ENCODE measurements at regions not wholly inside any gene's neighbourhood (a gene's known extent, or its start where the extent isn't known, plus 50 kb on each side); places are given as distances from the start of the nearest gene placed in this dataset.

DNA sequence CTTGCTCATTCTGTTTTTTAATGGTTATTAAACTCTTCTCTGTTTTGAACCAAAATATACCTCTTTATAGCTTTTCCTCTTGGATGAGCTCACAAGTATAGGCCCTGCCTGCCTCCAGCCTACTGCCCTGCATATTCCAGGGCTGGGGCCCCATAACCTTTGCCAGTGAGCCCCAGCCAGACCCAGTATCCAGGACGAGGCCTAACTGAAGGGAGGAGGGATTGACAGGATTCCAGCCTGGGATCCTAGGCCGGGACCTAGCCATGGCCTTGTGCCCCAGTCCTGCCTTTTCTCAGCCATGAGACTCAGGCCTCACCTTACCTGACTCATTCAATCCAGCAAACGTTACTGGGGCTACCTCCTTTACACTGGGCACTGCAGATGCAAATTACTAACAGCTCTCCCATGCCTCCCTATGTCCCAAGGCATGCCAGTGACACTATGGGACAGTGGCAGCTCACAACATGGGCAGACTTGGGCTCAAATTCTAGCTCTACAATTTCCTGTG lies 159.2 kb downstream of the DDX1 start:
- TF ChIP-seq, protein P1, sequence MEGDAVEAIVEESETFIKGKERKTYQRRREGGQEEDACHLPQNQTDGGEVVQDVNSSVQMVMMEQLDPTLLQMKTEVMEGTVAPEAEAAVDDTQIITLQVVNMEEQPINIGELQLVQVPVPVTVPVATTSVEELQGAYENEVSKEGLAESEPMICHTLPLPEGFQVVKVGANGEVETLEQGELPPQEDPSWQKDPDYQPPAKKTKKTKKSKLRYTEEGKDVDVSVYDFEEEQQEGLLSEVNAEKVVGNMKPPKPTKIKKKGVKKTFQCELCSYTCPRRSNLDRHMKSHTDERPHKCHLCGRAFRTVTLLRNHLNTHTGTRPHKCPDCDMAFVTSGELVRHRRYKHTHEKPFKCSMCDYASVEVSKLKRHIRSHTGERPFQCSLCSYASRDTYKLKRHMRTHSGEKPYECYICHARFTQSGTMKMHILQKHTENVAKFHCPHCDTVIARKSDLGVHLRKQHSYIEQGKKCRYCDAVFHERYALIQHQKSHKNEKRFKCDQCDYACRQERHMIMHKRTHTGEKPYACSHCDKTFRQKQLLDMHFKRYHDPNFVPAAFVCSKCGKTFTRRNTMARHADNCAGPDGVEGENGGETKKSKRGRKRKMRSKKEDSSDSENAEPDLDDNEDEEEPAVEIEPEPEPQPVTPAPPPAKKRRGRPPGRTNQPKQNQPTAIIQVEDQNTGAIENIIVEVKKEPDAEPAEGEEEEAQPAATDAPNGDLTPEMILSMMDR (IDR thresholded peaks at IDR 0.05; ENCODE audit: low read depth, low read length), result no peak
- Histone ChIP-seq H2AFZ (ENCODE audit: low read depth, low read length) (no peak overlapping the region), H3K79me2 (ENCODE audit: low read length) (no peaks in the 10 kb centered on the region), H3K4me1 (ENCODE audit: low read length) (peaks cover 18% of the 10 kb centered on the region), H3K36me3 (replicated peaks; ENCODE audit: low read depth, low read length) (no peaks in the 10 kb centered on the region), H3K27me3 (ENCODE audit: low read depth, low read length) (no peaks in the 10 kb centered on the region), H3K9ac (ENCODE audit: low read length) (no peak overlapping the region), H3K4me2 (ENCODE audit: low read length) (no peak overlapping the region), H3K9me3 (ENCODE audit: insufficient read depth, low read length) (no peaks in the 10 kb centered on the region), H3K27ac (ENCODE audit: low read length) (no peak overlapping the region), H3K4me3 (ENCODE audit: low read length) (no peak overlapping the region), H4K20me1 (ENCODE audit: insufficient read depth, low read length) (no peaks in the 10 kb centered on the region)

DNA sequence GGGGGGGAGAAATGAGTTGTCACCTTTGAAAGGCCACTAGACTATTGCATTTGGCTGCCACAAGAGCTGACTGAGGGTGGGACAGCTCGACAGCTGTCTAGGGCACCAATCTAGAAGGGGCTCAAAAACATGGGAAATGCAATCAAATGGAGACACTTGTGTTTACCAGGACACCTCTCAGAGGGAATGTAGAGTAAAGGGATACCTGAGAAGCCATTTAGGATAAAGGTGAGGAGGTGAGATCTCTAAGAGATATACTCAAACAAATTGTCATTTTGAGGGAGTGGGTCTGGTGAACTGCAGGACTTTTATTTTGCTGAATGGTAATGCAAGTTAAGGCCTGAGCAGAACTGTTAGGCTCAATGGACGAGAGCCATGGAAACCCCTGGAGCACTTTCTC lies 159.8 kb downstream of the DDX1 start:
- TF ChIP-seq, protein P1 (IDR thresholded peaks at IDR 0.05; ENCODE audit: low read depth, low read length), result no peak
- TF ChIP-seq EZH2phosphoT487 (IDR thresholded peaks at IDR 0.05; ENCODE audit: low read depth), result no peak
- H3K27me3 ChIP-seq (ENCODE audit: low read depth, low read length), result no peaks in the 10 kb centered on the region
- H3K4me2 ChIP-seq (ENCODE audit: low read length), result no peak overlapping the region

DNA sequence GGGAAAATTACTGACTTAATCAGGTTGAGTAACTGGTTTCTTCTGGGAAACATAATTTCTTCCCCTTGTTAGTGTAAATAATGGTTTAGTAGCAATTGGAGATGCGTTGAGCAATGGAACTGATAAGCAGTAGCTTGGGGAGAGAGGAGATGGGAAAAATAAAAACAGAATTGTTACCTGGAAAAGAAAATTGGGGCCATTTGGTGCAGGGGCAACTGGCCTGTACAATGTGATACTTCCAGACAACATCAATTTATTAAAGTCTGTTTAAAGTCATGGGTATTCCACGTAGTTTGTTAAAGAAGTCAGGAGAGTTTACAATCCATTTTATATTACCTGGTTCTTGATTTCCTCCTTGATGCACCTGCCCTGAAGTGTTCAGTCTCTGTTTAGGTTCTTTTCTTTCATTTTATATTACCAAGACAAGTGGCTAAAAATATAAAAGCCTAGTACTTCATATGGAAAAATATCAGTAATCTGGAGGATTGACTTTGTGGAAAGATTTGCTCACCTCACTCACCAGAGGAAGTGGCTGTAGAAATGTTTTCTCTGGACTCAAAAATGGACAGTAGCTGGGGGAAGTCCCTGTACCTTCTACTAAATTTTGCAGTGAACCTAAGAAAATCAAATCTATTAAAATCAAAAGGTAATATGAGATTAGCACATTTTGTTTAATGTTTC lies 161.0 kb downstream of the DDX1 start:
- no peak for TF ChIP-seq EZH2phosphoT487 (IDR thresholded peaks at IDR 0.05; ENCODE audit: low read depth)
- TF ChIP-seq, protein P1 (IDR thresholded peaks at IDR 0.05; ENCODE audit: low read depth, low read length), result no peak
- Histone ChIP-seq H3K27ac (ENCODE audit: low read length) (no peak overlapping the region), H3K4me2 (ENCODE audit: low read length) (no peak overlapping the region), H3K9me3 (ENCODE audit: insufficient read depth, low read length) (no peaks in the 10 kb centered on the region), H3K4me1 (ENCODE audit: low read length) (peaks cover 18% of the 10 kb centered on the region), H3K36me3 (replicated peaks; ENCODE audit: low read depth, low read length) (no peaks in the 10 kb centered on the region), H4K20me1 (ENCODE audit: insufficient read depth, low read length) (no peaks in the 10 kb centered on the region), H3K79me2 (ENCODE audit: low read length) (no peaks in the 10 kb centered on the region), H3K4me3 (ENCODE audit: low read length) (no peak overlapping the region), H2AFZ (ENCODE audit: low read depth, low read length) (no peak overlapping the region), H3K9ac (ENCODE audit: low read length) (no peak overlapping the region), H3K27me3 (ENCODE audit: low read depth, low read length) (0 out of 2 replicates have a peak, but pooled peaks cover 3% of the 10 kb centered on the region)

More for the DNA sequence above, 159.8 kb downstream of the DDX1 start:
- Histone ChIP-seq H4K20me1 (ENCODE audit: insufficient read depth, low read length) (no peaks in the 10 kb centered on the region), H2AFZ (ENCODE audit: low read depth, low read length) (no peak overlapping the region), H3K27ac (ENCODE audit: low read length) (no peak overlapping the region), H3K79me2 (ENCODE audit: low read length) (no peaks in the 10 kb centered on the region), H3K4me1 (ENCODE audit: low read length) (peaks cover 18% of the 10 kb centered on the region), H3K9ac (ENCODE audit: low read length) (no peak overlapping the region), H3K36me3 (replicated peaks; ENCODE audit: low read depth, low read length) (no peaks in the 10 kb centered on the region), H3K4me3 (ENCODE audit: low read length) (no peak overlapping the region), H3K9me3 (ENCODE audit: insufficient read depth, low read length) (no peaks in the 10 kb centered on the region)

DNA sequence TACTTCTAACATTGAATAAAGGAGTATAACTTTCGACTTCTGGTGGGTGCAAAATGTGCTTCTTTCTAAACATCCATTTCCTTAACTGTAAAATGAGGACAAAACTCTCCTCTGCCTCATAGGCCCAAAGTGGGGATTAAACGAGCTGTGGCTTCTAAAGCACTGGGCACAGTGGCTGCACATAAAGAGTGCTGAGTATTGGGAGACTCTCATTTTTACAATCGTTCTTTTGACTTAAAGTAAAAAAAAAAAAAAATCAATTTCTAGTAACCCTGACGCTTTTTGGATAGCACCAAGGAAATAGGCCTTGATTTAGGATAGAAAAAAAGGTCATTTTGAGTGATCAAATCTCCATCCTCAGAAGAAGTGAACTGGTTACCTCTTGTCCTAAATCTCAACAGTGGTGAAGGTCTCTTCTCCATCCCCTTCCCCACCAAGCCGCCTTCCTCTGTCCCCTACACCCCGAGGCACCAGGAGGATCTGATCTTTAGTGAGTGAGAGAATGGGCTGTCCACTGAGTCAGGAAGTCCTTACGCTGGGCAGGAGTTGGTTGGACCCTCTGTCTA lies 161.6 kb downstream of the DDX1 start:
- Histone ChIP-seq H3K9me3 (ENCODE audit: insufficient read depth, low read length) (no peaks in the 10 kb centered on the region), H2AFZ (ENCODE audit: low read depth, low read length) (no peak overlapping the region), H3K4me1 (ENCODE audit: low read length) (peaks cover 18% of the 10 kb centered on the region), H3K79me2 (ENCODE audit: low read length) (no peaks in the 10 kb centered on the region), H3K4me2 (ENCODE audit: low read length) (no peak overlapping the region), H3K27me3 (ENCODE audit: low read depth, low read length) (0 out of 2 replicates have a peak, but pooled peaks cover 6% of the 10 kb centered on the region), H3K36me3 (replicated peaks; ENCODE audit: low read depth, low read length) (no peaks in the 10 kb centered on the region), H3K27ac (ENCODE audit: low read length) (no peak overlapping the region), H3K9ac (ENCODE audit: low read length) (no peak overlapping the region), H4K20me1 (ENCODE audit: insufficient read depth, low read length) (no peaks in the 10 kb centered on the region), H3K4me3 (ENCODE audit: low read length) (no peak overlapping the region)
- no peak for TF ChIP-seq EZH2phosphoT487 (IDR thresholded peaks at IDR 0.05; ENCODE audit: low read depth)
- TF ChIP-seq, protein P1 (IDR thresholded peaks at IDR 0.05; ENCODE audit: low read depth, low read length), result no peak

Data from OCI-LY3 (cell line).